SH-SY5Y (cell line): ENCODE measurements at regions not wholly inside any gene's neighbourhood (a gene's known extent, or its start where the extent isn't known, plus 50 kb on each side); places are given as distances from the start of the nearest gene placed in this dataset.

Experiments
- GATA2 ChIP-seq: IDR thresholded peaks from 2 replicates; pipeline ENCODE4 v1.6.1; 2011; ENCODE audit warnings: mild to moderate bottlenecking, low read depth, low read length
- GATA3 ChIP-seq: IDR thresholded peaks from 2 replicates; pipeline ENCODE4 v1.6.1; 2011; ENCODE audit warnings: low read depth, mild to moderate bottlenecking, low read length, moderate library complexity

DNA sequence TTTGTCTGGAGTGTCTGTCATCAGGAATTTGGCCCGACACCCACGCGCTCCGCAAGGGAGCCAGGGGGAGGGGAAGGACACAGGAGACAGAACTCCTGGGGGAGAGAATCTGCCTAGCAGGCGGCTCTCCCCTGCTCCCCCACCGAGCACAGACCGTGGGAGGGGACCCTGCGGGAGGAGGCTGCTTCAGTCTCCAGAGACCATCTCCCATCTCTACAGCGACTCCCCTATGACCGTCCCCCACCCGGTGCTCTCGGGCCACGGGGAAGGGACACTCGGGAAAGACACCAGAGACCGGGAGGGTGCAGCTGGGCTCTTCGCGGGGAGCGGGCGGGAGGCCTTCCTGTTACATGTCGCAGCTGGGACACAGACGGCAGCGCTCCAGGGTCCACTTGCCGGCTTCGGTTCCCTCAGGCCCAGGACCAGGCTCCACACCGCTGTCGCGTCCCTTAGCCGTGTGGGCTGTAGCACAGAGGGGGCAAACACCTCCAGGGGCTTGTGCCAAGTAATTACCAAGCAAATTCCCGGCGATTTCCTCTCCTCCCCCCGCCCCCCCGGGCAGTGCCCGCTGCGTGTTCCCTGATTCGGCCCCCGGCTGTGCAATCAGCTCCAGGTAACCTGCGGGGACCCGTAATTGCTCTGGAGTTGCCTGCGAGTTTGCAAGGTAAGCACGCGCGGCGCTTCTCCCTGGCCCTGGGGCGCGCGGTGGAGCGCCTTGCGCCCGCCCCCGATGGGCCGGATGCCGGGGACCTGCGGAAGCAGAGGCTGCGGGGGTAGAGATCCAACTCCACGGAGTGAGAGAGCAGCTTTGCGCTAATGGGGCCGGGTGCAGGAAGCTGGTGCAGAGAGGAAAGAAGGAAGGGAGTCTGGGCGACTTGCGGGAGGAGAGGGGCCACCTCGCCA is 155.1 kb upstream of the CADM1 start:
- no peak for TF ChIP-seq GATA3
- TF ChIP-seq GATA2 = no peak

DNA sequence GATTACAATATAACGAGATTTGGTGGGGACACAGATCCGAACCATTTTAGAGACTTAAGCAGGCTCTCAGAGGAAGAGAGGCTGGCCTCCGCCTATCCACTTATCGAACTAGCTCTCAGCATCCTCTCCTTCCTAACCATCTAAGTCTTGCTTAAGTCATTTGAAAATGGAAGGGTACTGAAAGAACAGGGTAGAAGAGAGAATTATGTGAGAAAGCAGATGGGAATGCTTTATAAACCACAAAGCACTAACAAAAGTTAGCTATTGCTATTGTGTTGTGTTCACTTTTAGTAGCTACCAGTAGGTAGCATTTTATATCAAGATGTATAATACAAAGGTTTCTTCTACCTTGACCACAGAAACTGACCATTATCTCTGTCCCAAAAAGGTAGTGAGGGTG is 153.4 kb upstream of the CADM1 start:
- TF ChIP-seq GATA3 = no peak
- no peak for TF ChIP-seq GATA2

DNA sequence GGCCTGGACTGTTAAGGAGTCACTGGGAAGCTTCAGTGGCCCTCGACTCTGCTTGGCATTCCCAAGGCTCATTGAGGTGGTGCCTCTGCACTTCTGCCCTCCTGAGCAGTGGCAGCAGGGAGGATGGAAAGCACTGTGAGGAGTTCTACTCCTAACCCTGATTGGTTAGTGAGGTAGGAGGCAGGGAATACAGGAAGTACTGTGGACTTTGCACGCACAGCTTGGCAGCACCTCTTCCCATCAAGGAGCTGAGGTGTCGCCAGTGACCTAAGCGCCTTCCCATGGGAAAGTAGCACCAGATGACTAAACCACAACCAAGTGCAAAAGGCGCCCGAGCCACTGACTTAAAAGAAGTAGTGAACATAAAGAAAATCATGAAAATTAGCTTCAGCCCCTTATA is 152.5 kb upstream of the CADM1 start:
- TF ChIP-seq GATA2 (no peak), GATA3 (no peak)

DNA sequence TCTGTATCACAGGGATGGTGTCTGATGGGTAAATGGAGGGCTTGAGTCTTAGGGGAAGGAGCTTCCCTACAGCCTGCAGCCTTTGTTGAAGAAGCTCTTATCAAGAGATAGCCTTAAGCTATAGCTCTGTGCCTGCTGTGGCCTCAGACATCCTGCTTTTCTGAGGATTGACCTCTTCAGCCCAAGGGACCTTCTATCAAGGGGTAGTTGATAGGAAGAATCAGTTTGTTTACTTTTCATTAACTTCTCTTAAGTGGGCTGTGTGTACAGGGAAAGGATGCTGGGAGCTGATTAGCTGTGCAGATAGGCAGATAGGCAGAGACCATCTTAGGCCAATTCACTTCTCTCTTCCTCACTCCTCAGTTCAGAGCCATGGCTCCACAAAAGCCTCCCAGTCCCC is 151.8 kb upstream of the CADM1 start:
- TF ChIP-seq GATA2 (no peak), GATA3 (no peak)

DNA sequence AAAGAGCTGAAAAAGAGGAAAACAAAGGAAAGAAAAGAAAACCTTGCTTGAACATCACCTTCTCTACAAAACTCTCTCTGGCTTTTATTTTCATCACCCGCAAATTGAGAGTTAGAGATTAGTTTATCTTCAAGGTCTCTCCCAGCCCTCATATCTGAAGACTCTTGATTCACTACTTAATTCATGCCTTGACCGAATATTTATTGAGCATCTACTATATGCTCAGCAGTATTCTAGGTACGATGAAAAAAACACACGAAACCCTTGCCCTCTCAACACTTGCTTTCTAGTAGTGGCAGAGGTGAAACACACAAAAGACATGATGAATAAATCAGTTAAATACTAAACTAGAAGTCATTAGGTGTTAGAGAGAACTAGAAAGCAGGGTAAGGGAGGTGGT is 150.6 kb upstream of the CADM1 start:
- TF ChIP-seq GATA3 (no peak), GATA2 (no peak)

DNA sequence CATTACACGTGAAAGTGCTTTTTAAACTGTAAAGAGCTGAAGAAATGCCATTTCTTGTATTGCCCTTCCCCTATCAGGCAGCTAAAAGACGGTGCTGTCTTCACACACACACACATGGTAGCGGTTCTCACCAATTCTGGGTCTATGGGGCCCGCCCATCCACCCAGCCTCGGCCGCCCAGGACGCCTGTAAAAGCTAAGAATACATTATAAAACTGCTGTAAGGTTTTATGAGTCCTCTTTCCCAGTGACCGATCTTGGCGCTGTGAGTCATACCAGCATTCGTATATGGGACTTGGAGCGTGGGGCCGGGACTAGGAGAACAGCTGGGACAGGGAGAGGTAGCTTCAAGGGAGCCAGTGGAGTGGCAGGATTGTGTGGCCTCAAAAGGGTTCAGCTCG is 149.7 kb upstream of the CADM1 start:
- TF ChIP-seq GATA2 (no peak), GATA3 (no peak)

DNA sequence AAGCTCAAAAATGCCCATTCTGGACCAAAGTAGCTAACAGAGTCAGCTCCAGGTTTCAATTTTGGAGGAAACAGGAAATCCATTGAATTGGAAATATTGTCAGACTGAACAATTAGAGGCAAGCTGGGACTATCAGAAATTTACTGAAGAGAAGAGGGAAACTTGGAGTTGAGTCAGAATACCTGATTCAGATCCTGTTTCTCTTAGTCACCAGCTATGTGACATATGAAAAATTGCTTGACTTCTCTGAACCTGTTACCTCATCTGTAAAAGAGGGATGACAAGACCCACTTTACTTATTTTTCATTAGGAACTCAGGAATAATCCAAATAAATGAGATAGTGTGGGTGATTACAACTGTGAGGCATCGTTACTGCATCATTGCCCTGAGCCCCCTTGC is 148.9 kb upstream of the CADM1 start:
- TF ChIP-seq GATA2 = no peak
- TF ChIP-seq GATA3 = no peak

DNA sequence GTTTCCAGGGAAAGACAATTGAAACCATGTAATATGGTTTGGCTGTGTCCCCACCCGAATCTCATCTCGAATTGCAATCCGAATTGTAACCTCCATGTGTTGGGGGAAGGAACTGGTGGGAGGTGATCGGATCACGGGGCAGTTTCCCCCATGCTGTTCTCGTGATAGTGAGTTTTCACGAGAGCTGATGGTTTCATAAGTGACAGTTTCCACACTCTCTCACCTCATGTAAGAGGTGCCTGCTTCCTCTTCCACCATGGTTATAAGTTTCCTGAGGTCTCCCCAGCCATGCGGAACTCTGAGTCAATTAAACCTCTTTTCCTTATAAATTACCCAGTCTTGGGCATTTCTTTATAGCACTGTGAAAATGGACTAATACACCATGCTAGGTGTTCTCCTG is 148.3 kb upstream of the CADM1 start:
- no peak for TF ChIP-seq GATA2
- no peak for TF ChIP-seq GATA3

DNA sequence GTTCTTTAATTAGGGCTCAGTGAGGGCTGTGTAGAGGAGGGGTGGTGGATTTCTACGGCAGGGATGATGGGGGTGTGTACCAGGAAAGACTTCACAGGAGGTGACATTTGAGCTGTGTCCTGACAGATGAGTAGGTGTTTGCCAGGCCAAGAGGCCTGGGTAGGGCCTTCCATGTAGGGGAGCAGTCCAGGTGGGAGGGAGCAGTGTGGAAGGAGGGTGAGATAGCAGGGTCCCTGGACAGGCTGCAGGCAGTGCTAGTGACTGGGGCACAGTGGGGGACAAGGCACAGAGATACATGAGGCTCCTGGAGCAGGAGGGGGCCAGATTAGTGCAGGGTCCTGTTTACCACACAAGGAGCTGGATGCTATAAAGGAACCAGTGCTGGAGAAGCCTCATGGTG is 147.9 kb upstream of the CADM1 start:
- TF ChIP-seq GATA3 (no peak), GATA2 (no peak)

DNA sequence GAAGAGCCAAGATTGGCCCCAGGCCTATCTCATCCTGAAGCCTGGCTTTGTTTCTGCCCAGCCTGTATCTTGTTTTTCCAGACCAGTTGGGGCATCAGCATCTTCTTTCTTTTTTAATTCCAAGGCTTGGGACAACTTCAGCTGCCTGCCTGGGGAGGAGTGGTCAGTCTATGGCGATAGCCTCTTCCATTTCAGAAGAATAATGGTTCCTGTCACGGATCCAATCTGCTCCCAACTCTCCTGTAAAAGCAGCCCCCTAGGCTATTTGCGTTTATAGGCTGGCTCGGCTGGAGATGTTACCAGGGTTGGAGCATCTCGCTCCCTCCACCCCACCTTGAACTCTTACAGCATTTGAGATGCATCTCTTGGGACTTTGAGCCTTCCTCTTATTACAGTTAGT is 145.2 kb upstream of the CADM1 start:
- TF ChIP-seq GATA3 = no peak
- TF ChIP-seq GATA2 = no peak

DNA sequence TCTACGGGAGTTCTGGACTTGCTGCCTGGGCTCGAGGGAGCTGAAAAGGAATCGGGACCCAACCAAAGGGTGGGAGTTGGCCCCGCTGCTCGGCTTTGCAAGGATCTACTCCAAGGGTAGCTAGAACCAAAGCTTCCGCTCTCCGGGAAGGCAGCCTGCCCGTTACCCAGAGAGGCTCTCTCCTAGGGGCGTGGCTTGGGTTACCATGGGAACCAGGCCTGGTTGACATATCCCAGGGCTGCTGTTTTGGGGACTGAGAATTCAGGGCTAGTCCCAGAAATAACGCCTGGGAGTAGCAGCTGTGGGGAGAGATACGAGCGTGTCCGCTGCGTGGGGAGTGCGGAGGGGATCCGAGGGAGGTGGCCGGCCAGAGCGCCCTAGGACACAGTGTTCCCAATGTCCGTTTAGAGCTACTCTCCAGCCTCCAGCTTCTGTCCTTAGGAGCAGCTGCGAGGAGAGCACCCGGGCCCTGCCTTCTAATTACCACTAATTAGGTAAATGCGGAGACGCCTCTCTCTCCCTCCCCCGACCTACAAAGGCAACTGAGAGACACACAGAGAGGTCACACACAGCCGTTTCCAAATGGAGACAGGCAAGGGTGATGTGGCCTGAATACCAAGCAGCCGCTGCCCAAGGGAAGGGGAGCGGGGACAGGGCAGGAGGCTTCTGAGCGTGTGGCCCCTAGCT is 141.6 kb upstream of the CADM1 start:
- TF ChIP-seq GATA3 (no peak), GATA2 (no peak)

DNA sequence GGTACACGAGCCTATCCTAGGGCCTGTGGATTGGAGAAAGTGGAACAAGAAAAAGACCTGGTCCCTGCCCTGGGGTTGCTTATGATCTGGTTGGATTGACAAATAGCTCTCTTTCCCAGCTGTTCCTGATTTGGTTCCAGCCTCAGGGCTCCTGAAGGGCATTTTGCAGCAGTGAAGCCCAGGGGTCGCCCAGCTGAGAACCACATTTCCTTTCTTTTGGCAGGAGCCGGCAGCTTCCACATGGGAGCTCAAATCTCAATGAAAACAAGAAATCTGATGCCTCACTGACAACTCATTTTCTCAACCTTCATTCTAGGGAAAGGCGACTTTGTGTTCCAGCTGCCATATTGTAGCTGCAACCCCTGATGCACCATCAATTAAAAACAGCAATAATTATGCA is 140.6 kb upstream of the CADM1 start:
- TF ChIP-seq GATA3 (no peak), GATA2 (no peak)

DNA sequence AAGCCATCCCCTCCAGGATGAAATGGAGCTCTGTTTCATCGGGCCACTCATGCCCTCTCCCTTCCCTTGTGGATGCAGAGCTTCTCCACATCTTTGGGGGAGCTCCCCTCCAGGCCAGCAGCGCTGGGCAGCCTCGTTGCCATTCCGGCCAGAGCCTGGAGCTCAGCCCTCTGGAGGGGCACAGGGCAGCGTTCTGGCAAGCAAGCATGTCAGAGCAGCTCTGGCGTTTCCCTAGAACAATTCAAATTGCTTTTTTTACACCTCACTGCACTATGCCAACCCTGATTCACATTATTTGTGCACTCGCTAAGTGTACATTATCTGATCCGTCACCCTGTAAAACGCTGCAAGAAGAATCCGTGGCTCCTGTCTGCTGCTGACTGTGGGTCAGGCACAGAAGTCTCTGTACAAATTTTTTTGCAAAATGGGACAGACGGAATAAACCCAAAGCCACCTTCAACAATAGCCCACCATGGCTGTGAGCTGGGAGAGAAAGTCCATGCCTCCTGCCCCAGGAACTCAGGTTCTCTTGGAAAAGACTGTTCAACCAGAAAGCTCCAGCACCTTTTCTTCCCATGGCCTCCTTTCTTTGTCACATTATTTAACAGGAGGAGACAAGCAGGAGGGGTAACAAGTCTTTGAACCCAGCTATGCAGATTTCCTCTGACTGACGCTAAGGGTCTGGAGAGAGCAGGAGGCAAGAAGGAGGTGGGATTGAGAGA is 139.5 kb upstream of the CADM1 start:
- TF ChIP-seq GATA3 = no peak
- TF ChIP-seq GATA2 = no peak

DNA sequence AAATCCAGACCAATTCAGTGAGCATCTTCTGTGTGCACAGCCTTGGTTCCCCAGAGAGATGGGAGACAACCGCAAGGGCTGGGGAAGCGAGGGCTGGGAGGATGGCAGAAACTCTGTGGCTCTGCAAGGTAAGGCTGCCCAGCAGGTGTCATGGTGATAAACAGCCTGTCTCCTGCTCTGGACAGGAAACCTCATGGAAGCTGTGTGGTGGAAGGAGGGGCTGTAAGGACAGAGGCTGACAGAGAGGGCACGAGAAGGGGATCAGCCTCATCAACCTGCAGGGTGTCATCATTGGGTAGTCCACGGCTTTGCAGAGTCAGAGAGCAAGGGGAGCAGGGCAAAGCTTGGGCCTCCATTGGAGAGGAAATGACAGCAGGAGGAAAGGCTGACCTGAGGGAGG is 138.4 kb upstream of the CADM1 start:
- TF ChIP-seq GATA2 (no peak), GATA3 (no peak)
